ENCODE measurements at regions not wholly inside any gene's neighbourhood (a gene's known extent, or its start where the extent isn't known, plus 50 kb on each side); places are given as distances from the start of the nearest gene placed in this dataset.

- TF ChIP-seq POLR2A (IDR thresholded peaks at IDR 0.05), result no peak
- TF ChIP-seq CTCF (IDR thresholded peaks at IDR 0.05), result no peak
These were observed 55.0 kb upstream of the ZNF644 start for GRCh38 chr1:91076834-91077233.
